ENCODE measurements at regions not wholly inside any gene's neighbourhood (a gene's known extent, or its start where the extent isn't known, plus 50 kb on each side); places are given as distances from the start of the nearest gene placed in this dataset.

DNA sequence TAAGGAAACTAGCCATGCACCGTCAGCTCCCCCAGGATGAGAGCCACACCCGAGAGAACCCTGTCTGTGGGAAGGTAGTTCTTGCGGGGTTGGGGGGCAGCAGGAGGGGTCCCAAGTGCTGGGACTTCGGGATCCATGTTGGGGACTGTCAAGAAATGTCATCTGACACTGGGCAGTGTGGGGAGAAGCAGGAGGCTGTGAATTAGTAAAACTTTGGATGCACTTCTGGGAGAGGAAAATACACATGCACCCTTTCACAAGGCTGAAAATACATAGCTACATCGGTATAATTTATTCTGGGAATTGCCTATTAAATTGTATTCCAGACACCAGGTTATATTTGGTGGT, 109.6 kb upstream of the RPS23 start:
- TF ChIP-seq, protein P1, sequence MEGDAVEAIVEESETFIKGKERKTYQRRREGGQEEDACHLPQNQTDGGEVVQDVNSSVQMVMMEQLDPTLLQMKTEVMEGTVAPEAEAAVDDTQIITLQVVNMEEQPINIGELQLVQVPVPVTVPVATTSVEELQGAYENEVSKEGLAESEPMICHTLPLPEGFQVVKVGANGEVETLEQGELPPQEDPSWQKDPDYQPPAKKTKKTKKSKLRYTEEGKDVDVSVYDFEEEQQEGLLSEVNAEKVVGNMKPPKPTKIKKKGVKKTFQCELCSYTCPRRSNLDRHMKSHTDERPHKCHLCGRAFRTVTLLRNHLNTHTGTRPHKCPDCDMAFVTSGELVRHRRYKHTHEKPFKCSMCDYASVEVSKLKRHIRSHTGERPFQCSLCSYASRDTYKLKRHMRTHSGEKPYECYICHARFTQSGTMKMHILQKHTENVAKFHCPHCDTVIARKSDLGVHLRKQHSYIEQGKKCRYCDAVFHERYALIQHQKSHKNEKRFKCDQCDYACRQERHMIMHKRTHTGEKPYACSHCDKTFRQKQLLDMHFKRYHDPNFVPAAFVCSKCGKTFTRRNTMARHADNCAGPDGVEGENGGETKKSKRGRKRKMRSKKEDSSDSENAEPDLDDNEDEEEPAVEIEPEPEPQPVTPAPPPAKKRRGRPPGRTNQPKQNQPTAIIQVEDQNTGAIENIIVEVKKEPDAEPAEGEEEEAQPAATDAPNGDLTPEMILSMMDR (IDR thresholded peaks at IDR 0.05), result no peak
- TF ChIP-seq RAD21 (conservative IDR thresholded peaks at IDR 0.05 in 1 of 2, IDR thresholded peaks at IDR 0.05 in 1 of 2) (no peak), POLR2A (IDR thresholded peaks at IDR 0.05; ENCODE audit: low read length) (no peak), NFE2L2 (conservative IDR thresholded peaks at IDR 0.05; ENCODE audit: low read length) (no peak), JUN (IDR thresholded peaks at IDR 0.05) (no peak), TP53 (CRISPR knock-in tag; IDR thresholded peaks at IDR 0.05) (no peak), EP300 (IDR thresholded peaks at IDR 0.05) (no peak), SREBF2 (IDR thresholded peaks at IDR 0.05) (no peak)
